HG02970 (cell line): ENCODE measurements at regions not wholly inside any gene's neighbourhood (a gene's known extent, or its start where the extent isn't known, plus 50 kb on each side); places are given as distances from the start of the nearest gene placed in this dataset.

ENCODE experiments used
- ATAC-seq: cut with Tn5 transposase; IDR thresholded peaks from one replicate; pipeline ENCODE4 v1.9.1; 2021; ENCODE audit warnings: mild to moderate bottlenecking, moderate library complexity, moderate number of reproducible peaks; ENCODE audit not compliant: unreplicated experiment, low FRiP score

- ATAC-seq = no peak
Measured at GRCh38 chr14:89614009-89614691, 197.1 kb upstream of the FOXN3 start.

GRCh38 chr14:89613260-89614008, 196.4 kb upstream of the FOXN3 start:
- ATAC-seq = no peak

- ATAC-seq = no peak
Measured at GRCh38 chr14:89609500-89610100, 192.6 kb upstream of the FOXN3 start.

- no peak for ATAC-seq
Measured at GRCh38 chr14:89607453-89607852, 190.4 kb upstream of the FOXN3 start.

- ATAC-seq = no peak
Measured at GRCh38 chr14:89603938-89604480, 187.0 kb upstream of the FOXN3 start.

GRCh38 chr14:89600950-89601826, 184.2 kb upstream of the FOXN3 start:
- ATAC-seq = no peak

- ATAC-seq = no peak
Measured at GRCh38 chr14:89600029-89600428, 183.0 kb upstream of the FOXN3 start.

- ATAC-seq = no peak
Measured at GRCh38 chr14:89598548-89599186, 181.6 kb upstream of the FOXN3 start.

GRCh38 chr14:89592961-89593360, 175.9 kb upstream of the FOXN3 start:
- no peak for ATAC-seq

GRCh38 chr14:89589400-89590118, 172.5 kb upstream of the FOXN3 start:
- ATAC-seq = no peak

GRCh38 chr14:89588840-89589296, 171.8 kb upstream of the FOXN3 start:
- ATAC-seq = no peak

GRCh38 chr14:89588016-89588415, 171.0 kb upstream of the FOXN3 start:
- no peak for ATAC-seq

- no peak for ATAC-seq
Measured at GRCh38 chr14:89587136-89587420, 170.0 kb upstream of the FOXN3 start.

- no peak for ATAC-seq
Measured at GRCh38 chr14:89586258-89587135, 169.5 kb upstream of the FOXN3 start.

- ATAC-seq = no peak
Measured at GRCh38 chr14:89578156-89578555, 161.1 kb upstream of the FOXN3 start.

- ATAC-seq = no peak
Measured at GRCh38 chr14:89576960-89577359, 159.9 kb upstream of the FOXN3 start.

- ATAC-seq = no peak
Measured at GRCh38 chr14:89576145-89576927, 159.3 kb upstream of the FOXN3 start.
